Heart left ventricle (tissue), 13 donors: ENCODE measurements at regions not wholly inside any gene's neighbourhood (a gene's known extent, or its start where the extent isn't known, plus 50 kb on each side); places are given as distances from the start of the nearest gene placed in this dataset.

ENCODE experiments used
- CTCF ChIP-seq, 12 donors: fragments of 200-600 bp; sonication (generic) in 4 of 12; IDR thresholded peaks; one replicate each; pipeline versions ENCODE4 v1.5.0 to v1.8.0; 2018 to 2022; ENCODE audit warnings: antibody characterized with exemption in 12 of 12, mild to moderate bottlenecking in 5 of 12
- POLR2A ChIP-seq, 2 donors: fragments of 450-650 bp; IDR thresholded peaks; one replicate each; pipeline ENCODE4 v1.6.1; 2017; ENCODE audit warnings: antibody characterized with exemption in 2 of 2, mild to moderate bottlenecking in 2 of 2, moderate library complexity in 2 of 2
- donor health status: ischemic (EF 13 %, LVEDD 7.1; RV severe dilation, severe dysfunction).
- donor health status: DM: no; HTN: yes; CAD: no.
- donor health status: DM: no; HTN: no; CAD: no.
- donor health status: ischemic (EF 25% LVEDD 6.9; RV normal size, moderate dysfunction).
- donor health status: ischemic (EF 25% LVEDD 5.7; RV mildly dilated, moderate dysfunction).
- donor health status: ischemic (EF 35%, LVEDD 5.7; RV mildly dilated, moderate dysfunction).
- donor health status: nonischemic (EF 11% LVEDD 7.7; RV severe dilation, severe dysfunction).
- donor health status: DM: yes; HTN: yes; CAD: no.
- donor health status: PGD.
- donor health status: ischemic (EF 29% LVEDD 5.4; RV normal size, mild dysfunction).
- donor health status: nonischemic (EF 23%, LVEDD 6.1; RV moderate dilation, normal function).

GRCh38 chr12:84561351-84561750 is 351.2 kb downstream of the SLC6A15 start:
- TF ChIP-seq CTCF (IDR thresholded peaks at IDR 0.05) = no peak
- TF ChIP-seq POLR2A (IDR thresholded peaks at IDR 0.05) = no peak
